ENCODE measurements at regions not wholly inside any gene's neighbourhood (a gene's known extent, or its start where the extent isn't known, plus 50 kb on each side); places are given as distances from the start of the nearest gene placed in this dataset.

DNA sequence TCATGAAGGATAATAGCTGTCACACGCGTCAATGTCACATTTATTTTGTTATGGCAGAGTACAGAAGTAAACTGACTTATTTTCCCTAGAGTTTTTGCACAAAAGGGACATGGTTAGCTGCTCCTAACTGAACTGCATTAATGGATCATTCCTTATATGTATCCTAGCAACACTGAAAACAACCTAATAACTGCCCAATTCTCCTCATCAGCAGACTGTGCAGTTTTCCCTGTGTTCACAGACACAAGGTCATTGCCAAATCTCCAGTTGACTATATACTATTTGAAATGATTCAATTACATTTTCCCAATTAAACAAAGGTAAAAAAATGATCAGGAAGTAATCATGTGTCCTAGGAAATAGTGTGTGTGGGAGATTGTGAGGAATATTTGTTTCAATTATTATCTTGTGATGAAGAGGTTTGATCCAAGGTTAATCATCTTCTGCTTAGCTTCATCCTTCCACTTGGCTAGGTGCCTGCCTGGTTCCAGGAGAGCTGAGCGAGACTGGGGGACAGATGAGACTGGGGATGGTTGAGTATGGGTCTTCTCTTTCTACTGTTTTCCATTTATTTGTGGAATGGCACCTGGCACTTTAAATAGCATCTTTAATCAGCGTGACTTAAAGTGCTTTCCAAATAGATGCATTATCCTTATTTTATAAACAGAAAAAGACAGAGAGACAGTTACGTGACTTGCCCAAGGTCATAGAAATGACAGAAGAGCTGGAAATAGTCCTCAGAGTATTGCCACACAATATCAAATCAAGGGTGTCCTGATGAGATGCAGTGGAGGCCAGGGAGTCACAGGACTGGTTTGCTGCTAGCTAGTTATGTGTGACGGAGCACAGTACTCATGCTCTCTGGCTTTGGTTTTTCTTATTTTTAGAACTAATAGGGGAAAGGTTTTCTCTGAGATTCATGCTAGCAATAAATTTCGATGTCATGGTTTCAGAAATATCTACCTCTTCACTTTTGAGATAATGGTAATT, 335.6 kb downstream of the PIK3C3 start:
- Histone ChIP-seq H3K9me1 (replicated peaks; ENCODE audit: control insufficient read depth, extremely low read depth, insufficient read depth, low read length) (no peaks in the 10 kb centered on the region), H3K27ac (ENCODE audit: insufficient read depth, low read depth, low read length) (no peak overlapping the region), H3K4me2 (ENCODE audit: insufficient read depth, low read length) (no peak overlapping the region), H3K9me3 (replicated peaks; ENCODE audit: control insufficient read depth, insufficient read depth, low read length) (no peaks in the 10 kb centered on the region), H3K36me3 (ENCODE audit: control insufficient read depth in 2 of 2, extremely low read depth in 1 of 2, insufficient read depth in 2 of 2, low read length in 2 of 2) (no peaks in the 10 kb centered on the region), H2AFZ (ENCODE audit: low read depth, low read length) (no peak overlapping the region), H3K4me1 (ENCODE audit: control insufficient read depth, extremely low read depth, insufficient read depth, low read length) (no peaks in the 10 kb centered on the region), H3K9ac (replicated peaks; ENCODE audit: extremely low read depth, insufficient read depth, low read length) (no peak overlapping the region), H3K27me3 (ENCODE audit: control insufficient read depth in 2 of 2, insufficient read depth in 2 of 2, low read length in 2 of 2) (no peaks in the 10 kb centered on the region), H3K79me2 (ENCODE audit: control insufficient read depth, insufficient read depth, low read length) (no peaks in the 10 kb centered on the region), H3K4me3 (replicated peaks in 1 of 3; ENCODE audit: insufficient read depth in 1 of 3, low read depth in 1 of 3, low read length in 3 of 3) (no peak overlapping the region), H4K20me1 (replicated peaks; ENCODE audit: control insufficient read depth, extremely low read depth, insufficient read depth, low read length) (no peaks in the 10 kb centered on the region)
- no peak for TF ChIP-seq POLR2AphosphoS5 (IDR thresholded peaks at IDR 0.05; ENCODE audit: insufficient read depth, low read depth, low read length)
- TF ChIP-seq, protein P1, sequence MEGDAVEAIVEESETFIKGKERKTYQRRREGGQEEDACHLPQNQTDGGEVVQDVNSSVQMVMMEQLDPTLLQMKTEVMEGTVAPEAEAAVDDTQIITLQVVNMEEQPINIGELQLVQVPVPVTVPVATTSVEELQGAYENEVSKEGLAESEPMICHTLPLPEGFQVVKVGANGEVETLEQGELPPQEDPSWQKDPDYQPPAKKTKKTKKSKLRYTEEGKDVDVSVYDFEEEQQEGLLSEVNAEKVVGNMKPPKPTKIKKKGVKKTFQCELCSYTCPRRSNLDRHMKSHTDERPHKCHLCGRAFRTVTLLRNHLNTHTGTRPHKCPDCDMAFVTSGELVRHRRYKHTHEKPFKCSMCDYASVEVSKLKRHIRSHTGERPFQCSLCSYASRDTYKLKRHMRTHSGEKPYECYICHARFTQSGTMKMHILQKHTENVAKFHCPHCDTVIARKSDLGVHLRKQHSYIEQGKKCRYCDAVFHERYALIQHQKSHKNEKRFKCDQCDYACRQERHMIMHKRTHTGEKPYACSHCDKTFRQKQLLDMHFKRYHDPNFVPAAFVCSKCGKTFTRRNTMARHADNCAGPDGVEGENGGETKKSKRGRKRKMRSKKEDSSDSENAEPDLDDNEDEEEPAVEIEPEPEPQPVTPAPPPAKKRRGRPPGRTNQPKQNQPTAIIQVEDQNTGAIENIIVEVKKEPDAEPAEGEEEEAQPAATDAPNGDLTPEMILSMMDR (IDR thresholded peaks at IDR 0.05; ENCODE audit: extremely low read depth in 1 of 2, insufficient read depth in 1 of 2, low read depth in 1 of 2, low read length in 2 of 2) = no peak
- TF ChIP-seq POLR2A (IDR thresholded peaks at IDR 0.05; ENCODE audit: low read depth, low read length) = no peak
- TF ChIP-seq JUN (IDR thresholded peaks at IDR 0.05; ENCODE audit: borderline replicate concordance, insufficient read depth, insufficient read length, low read depth) = no peak
- TF ChIP-seq MAX (IDR thresholded peaks at IDR 0.05; ENCODE audit: insufficient read depth, insufficient read length) = no peak
- no peak for TF ChIP-seq EZH2 (IDR thresholded peaks at IDR 0.05; ENCODE audit: borderline replicate concordance, low read depth, low read length, severe bottlenecking)
- no peak for TF ChIP-seq GATA2 (IDR thresholded peaks at IDR 0.05; ENCODE audit: insufficient read depth, insufficient read length, low read depth, low read length)
- TF ChIP-seq FOS (IDR thresholded peaks at IDR 0.05; ENCODE audit: borderline replicate concordance, insufficient read depth, low read length) = no peak
- TF ChIP-seq MYC (IDR thresholded peaks at IDR 0.05; ENCODE audit: low read depth, low read length) = no peak
- dilution Hi-C loops (cut with MboI; ENCODE audit: extremely low pct_ligation_motif_present, low sequenced_read_pairs) (no loop called here), intact Hi-C loops (cut with micrococcal nuclease) (no loop called here)
- no TSS peak for BruUV-seq (replicated peaks)
- no peak for FAIRE-seq
- ChIA-PET POLR2A (no interaction called here), CTCF (interaction anchor here (1.0 to 1.4 kb wide), 3 partner anchors 9 to 981 kb away, joined by 3 read pairs; no protein-coding TSS in a partner anchor)
- DNase-seq (ENCODE audit: low read depth, low spot score) = no peak

Measured in endothelial cell of umbilical vein (primary cell).